Thyroid gland (tissue), 4 donors: ENCODE measurements at regions not wholly inside any gene's neighbourhood (a gene's known extent, or its start where the extent isn't known, plus 50 kb on each side); places are given as distances from the start of the nearest gene placed in this dataset.

ENCODE experiments used
- DNase-seq, 2 donors: peaks; one replicate each; pipeline ENCODE4 v3.0.0-alpha.2; 2019
- H3K27ac ChIP-seq, 3 donors: fragments of 200-600 bp; sonication (generic); 1 replicate in 2 of 3; 2 replicates in 1 of 3; pipeline ENCODE4 v1.5.1; 2016 to 2019; ENCODE audit warnings: mild to moderate bottlenecking in 1 of 3, moderate library complexity in 1 of 3
- H3K27me3 ChIP-seq: fragments of 200-600 bp; sonication (generic); one replicate; pipeline ENCODE4 v1.5.1; 2019
- H3K36me3 ChIP-seq, 2 donors: fragments of 200-600 bp; sonication (generic); one replicate each; pipeline ENCODE4 v1.5.1; 2016 to 2019
- H3K4me1 ChIP-seq, 2 donors: fragments of 200-600 bp; sonication (generic); one replicate each; pipeline ENCODE4 v1.5.1; 2017 to 2019
- H3K4me3 ChIP-seq, 3 donors: fragments of 200-600 bp; sonication (generic); replicated peaks in 1 of 3; 1 replicate in 2 of 3; 2 replicates in 1 of 3; pipeline ENCODE4 v1.5.1; 2016; ENCODE audit warnings: mild to moderate bottlenecking in 1 of 3
- H3K9me3 ChIP-seq: fragments of 200-600 bp; sonication (generic); one replicate; pipeline ENCODE4 v1.5.1; 2017
- POLR2A ChIP-seq, 2 donors: fragments of 450-650 bp; IDR thresholded peaks; one replicate each; pipeline ENCODE4 v1.6.1; 2017; ENCODE audit warnings: antibody characterized with exemption in 2 of 2, mild to moderate bottlenecking in 2 of 2, moderate library complexity in 1 of 2
- WGBS, 2 donors: methylation state at CpG; one replicate each; pipeline ENCODE4 v1.1.5; 2017; 5-methylcytosine and 5-hydroxymethylcytosine counted together
- intact Hi-C: fragments of 100-400 bp; cut with DNase I; formaldehyde crosslinking; loops from one replicate; pipeline ENCODE4 v1.15.1; 2023
- TF ChIP-seq, protein P1 (sequence below), 6 experiments: fragments of 200-600 bp in 3 of 6; fragments of 450-650 bp in 3 of 6; sonication (generic) in 3 of 6; IDR thresholded peaks; one replicate each; pipeline ENCODE4 v1.5.1; 2016 to 2019; ENCODE audit warnings: antibody characterized with exemption in 6 of 6, mild to moderate bottlenecking in 2 of 6, inconsistent platforms in 1 of 6, moderate library complexity in 1 of 6

GRCh38 chr20:11521476-11522365 lies 396.0 kb upstream of the BTBD3 start:
- TF ChIP-seq POLR2A (IDR thresholded peaks at IDR 0.05): no peak
- TF ChIP-seq, protein P1, sequence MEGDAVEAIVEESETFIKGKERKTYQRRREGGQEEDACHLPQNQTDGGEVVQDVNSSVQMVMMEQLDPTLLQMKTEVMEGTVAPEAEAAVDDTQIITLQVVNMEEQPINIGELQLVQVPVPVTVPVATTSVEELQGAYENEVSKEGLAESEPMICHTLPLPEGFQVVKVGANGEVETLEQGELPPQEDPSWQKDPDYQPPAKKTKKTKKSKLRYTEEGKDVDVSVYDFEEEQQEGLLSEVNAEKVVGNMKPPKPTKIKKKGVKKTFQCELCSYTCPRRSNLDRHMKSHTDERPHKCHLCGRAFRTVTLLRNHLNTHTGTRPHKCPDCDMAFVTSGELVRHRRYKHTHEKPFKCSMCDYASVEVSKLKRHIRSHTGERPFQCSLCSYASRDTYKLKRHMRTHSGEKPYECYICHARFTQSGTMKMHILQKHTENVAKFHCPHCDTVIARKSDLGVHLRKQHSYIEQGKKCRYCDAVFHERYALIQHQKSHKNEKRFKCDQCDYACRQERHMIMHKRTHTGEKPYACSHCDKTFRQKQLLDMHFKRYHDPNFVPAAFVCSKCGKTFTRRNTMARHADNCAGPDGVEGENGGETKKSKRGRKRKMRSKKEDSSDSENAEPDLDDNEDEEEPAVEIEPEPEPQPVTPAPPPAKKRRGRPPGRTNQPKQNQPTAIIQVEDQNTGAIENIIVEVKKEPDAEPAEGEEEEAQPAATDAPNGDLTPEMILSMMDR (IDR thresholded peaks at IDR 0.05): no peak
- no peaks in the 10 kb centered on the region for H3K36me3 ChIP-seq
- no peak overlapping the region for H3K4me3 ChIP-seq
- intact Hi-C loops: no loop called here
- no peaks in the 10 kb centered on the region for H3K4me1 ChIP-seq
- no peak overlapping the region for H3K27ac ChIP-seq
- H3K27me3 ChIP-seq: no peaks in the 10 kb centered on the region
- 59 to 61% methylated on average over 4 of the region's 4 CpGs for WGBS, 2 donors
- H3K9me3 ChIP-seq: no peaks in the 10 kb centered on the region
- DNase-seq: no peak

DNA sequence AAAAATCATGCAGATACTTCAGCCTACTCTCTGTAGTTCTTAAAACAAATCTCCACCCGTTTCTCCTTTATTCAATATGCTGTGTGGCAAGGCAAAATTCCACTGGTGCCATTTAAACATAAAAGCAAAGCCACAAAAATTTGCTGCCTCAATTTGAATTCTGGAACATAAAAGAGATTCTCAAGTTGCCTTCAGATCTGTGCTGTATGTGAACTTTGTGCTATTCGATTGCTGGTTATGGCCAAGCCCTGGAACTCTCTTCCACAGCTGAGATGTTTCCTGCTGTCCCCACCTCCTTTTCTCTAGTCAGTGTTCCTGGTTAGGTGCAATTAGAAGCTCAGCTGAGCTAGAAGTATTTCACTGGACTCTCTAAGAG lies 395.3 kb upstream of the BTBD3 start:
- Histone ChIP-seq H3K4me3 (no peak overlapping the region), H3K9me3 (no peaks in the 10 kb centered on the region), H3K4me1 (no peaks in the 10 kb centered on the region), H3K36me3 (no peaks in the 10 kb centered on the region), H3K27me3 (no peaks in the 10 kb centered on the region), H3K27ac (no peak overlapping the region)
- WGBS, 2 donors: 46 to 53% methylated on average over 2 of the region's 2 CpGs
- DNase-seq: no peak
- intact Hi-C loops: no loop called here
- TF ChIP-seq POLR2A (IDR thresholded peaks at IDR 0.05): no peak
- TF ChIP-seq, protein P1 (IDR thresholded peaks at IDR 0.05): no peak

GRCh38 chr20:11529047-11529446 lies 388.6 kb upstream of the BTBD3 start:
- Histone ChIP-seq H3K27ac (no peak overlapping the region), H3K36me3 (no peaks in the 10 kb centered on the region), H3K4me1 (no peaks in the 10 kb centered on the region), H3K27me3 (no peaks in the 10 kb centered on the region), H3K9me3 (no peaks in the 10 kb centered on the region), H3K4me3 (no peak overlapping the region)
- DNase-seq: no peak
- TF ChIP-seq, protein P1 (IDR thresholded peaks at IDR 0.05): no peak
- TF ChIP-seq POLR2A (IDR thresholded peaks at IDR 0.05): no peak
- WGBS, 2 donors: 96 to 97% methylated on average over 4 of the region's 4 CpGs
- intact Hi-C loops: no loop called here

DNA sequence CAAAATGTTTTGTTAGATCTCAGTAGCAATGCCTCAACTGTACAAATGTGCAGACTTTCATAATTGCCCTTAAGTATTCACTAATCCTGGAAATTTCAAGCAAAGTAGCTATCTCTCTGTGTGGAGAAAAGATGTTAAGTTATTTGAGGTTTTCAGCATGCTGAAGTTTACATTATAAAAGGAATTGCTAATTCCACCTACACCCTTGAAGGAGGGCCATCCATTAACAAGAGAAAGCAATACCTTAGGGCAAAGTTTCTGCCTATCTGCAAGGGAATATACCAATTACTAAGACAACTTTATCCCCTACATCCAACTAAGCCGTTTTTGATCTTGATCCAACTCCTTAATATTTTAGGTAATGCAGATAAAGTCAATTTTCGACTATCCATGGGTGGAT lies 380.7 kb upstream of the BTBD3 start:
- Histone ChIP-seq H3K27ac (no peak overlapping the region), H3K4me3 (no peak overlapping the region), H3K36me3 (no peaks in the 10 kb centered on the region), H3K9me3 (no peaks in the 10 kb centered on the region), H3K4me1 (no peaks in the 10 kb centered on the region), H3K27me3 (no peaks in the 10 kb centered on the region)
- no peak for DNase-seq
- 20 to 27% methylated on average over 2 of the region's 2 CpGs for WGBS, 2 donors
- intact Hi-C loops: no loop called here
- TF ChIP-seq, protein P1 (IDR thresholded peaks at IDR 0.05): no peak
- TF ChIP-seq POLR2A (IDR thresholded peaks at IDR 0.05): no peak

DNA sequence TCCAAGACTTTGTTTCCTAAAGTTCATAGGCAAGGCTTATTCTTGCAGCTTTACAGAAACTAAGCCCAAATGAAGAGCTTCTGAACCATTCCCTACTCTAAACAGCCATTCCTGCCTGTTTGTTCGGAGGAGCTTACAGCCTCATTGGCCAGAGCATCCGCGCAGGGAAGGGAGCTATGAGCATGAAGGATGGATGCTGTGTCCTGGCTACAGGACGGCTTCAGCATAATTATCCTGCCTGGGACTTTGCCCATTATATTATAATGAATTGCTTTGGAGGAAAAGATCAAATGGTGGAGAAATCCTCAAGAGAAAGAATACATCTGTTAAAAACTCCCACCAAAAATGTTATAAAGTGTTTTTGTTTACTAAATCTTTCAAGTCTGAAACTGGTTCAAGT lies 378.2 kb upstream of the BTBD3 start:
- 56 to 65% methylated on average over 4 of the region's 4 CpGs for WGBS, 2 donors
- H3K36me3 ChIP-seq: no peaks in the 10 kb centered on the region

More for the DNA sequence above, 378.2 kb upstream of the BTBD3 start:
- intact Hi-C loops: no loop called here
- Histone ChIP-seq H3K4me3 (no peak overlapping the region), H3K4me1 (no peaks in the 10 kb centered on the region), H3K27me3 (no peaks in the 10 kb centered on the region), H3K9me3 (no peaks in the 10 kb centered on the region), H3K27ac (no peak overlapping the region)
- DNase-seq: no peak
- TF ChIP-seq POLR2A (IDR thresholded peaks at IDR 0.05): no peak
- TF ChIP-seq, protein P1 (IDR thresholded peaks at IDR 0.05): no peak
